GM18858 (cell line): ENCODE measurements at regions not wholly inside any gene's neighbourhood (a gene's known extent, or its start where the extent isn't known, plus 50 kb on each side); places are given as distances from the start of the nearest gene placed in this dataset.

Experiments used
- ATAC-seq: cut with Tn5 transposase; IDR thresholded peaks from one replicate; pipeline ENCODE4 v1.9.1; 2021; ENCODE audit not compliant: unreplicated experiment

GRCh38 chr6:132101535-132101934 lies 150.4 kb upstream of the CCN2 start:
- ATAC-seq: no peak

- ATAC-seq: no peak
These were observed 149.3 kb upstream of the CCN2 start for GRCh38 chr6:132100388-132100990.

- no peak for ATAC-seq
These were observed 145.8 kb upstream of the CCN2 start for GRCh38 chr6:132096996-132097395.

- ATAC-seq: no peak
These were observed 145.1 kb upstream of the CCN2 start for GRCh38 chr6:132096245-132096644.

- ATAC-seq: no peak
These were observed 138.0 kb upstream of the CCN2 start for GRCh38 chr6:132089173-132089572.

GRCh38 chr6:132088150-132088549 lies 137.0 kb upstream of the CCN2 start:
- ATAC-seq: no peak

GRCh38 chr6:132087391-132087790 lies 136.2 kb upstream of the CCN2 start:
- ATAC-seq: no peak

GRCh38 chr6:132085731-132086130 lies 134.6 kb upstream of the CCN2 start:
- no peak for ATAC-seq

- ATAC-seq: peak; percentile 90
These were observed 133.8 kb upstream of the CCN2 start for GRCh38 chr6:132084811-132085509.

- no peak for ATAC-seq
These were observed 131.2 kb upstream of the CCN2 start for GRCh38 chr6:132082421-132082820.

- ATAC-seq: no peak
These were observed 130.2 kb upstream of the CCN2 start for GRCh38 chr6:132081338-132081737.

- ATAC-seq: no peak
These were observed 128.1 kb upstream of the CCN2 start for GRCh38 chr6:132079286-132079685.

GRCh38 chr6:132076452-132076851 lies 125.3 kb upstream of the CCN2 start:
- no peak for ATAC-seq

GRCh38 chr6:132072831-132073230 lies 121.7 kb upstream of the CCN2 start:
- no peak for ATAC-seq

GRCh38 chr6:132072271-132072670 lies 121.1 kb upstream of the CCN2 start:
- no peak for ATAC-seq

GRCh38 chr6:132070356-132070755 lies 119.2 kb upstream of the CCN2 start:
- ATAC-seq: no peak

GRCh38 chr6:132068766-132069165 lies 117.6 kb upstream of the CCN2 start:
- ATAC-seq: no peak

- no peak for ATAC-seq
These were observed 116.1 kb upstream of the CCN2 start for GRCh38 chr6:132067286-132067685.

- no peak for ATAC-seq
These were observed 114.4 kb upstream of the CCN2 start for GRCh38 chr6:132065556-132065955.

- no peak for ATAC-seq
These were observed 112.6 kb upstream of the CCN2 start for GRCh38 chr6:132063738-132064137.

- no peak for ATAC-seq
These were observed 112.0 kb upstream of the CCN2 start for GRCh38 chr6:132063204-132063603.

GRCh38 chr6:132062626-132063025 lies 111.5 kb upstream of the CCN2 start:
- ATAC-seq: no peak

- ATAC-seq: no peak
These were observed 110.2 kb upstream of the CCN2 start for GRCh38 chr6:132061381-132061780.
